OCI-LY3 (cell line): ENCODE measurements at regions not wholly inside any gene's neighbourhood (a gene's known extent, or its start where the extent isn't known, plus 50 kb on each side); places are given as distances from the start of the nearest gene placed in this dataset.

Experiments used
- EZH2phosphoT487 ChIP-seq: fragments of 200-600 bp; shearing (Covaris generic); IDR thresholded peaks from 2 replicates; pipeline ENCODE4 v1.6.1; 2018; ENCODE audit warnings: antibody characterized with exemption, mixed run types, low read depth
- TF ChIP-seq, protein P1 (sequence below): fragments of 200-600, 300-600 bp; sonication (generic); IDR thresholded peaks from 2 replicates; pipeline ENCODE4 v1.5.1; 2014; ENCODE audit warnings: antibody characterized with exemption, low read length, low read depth

DNA sequence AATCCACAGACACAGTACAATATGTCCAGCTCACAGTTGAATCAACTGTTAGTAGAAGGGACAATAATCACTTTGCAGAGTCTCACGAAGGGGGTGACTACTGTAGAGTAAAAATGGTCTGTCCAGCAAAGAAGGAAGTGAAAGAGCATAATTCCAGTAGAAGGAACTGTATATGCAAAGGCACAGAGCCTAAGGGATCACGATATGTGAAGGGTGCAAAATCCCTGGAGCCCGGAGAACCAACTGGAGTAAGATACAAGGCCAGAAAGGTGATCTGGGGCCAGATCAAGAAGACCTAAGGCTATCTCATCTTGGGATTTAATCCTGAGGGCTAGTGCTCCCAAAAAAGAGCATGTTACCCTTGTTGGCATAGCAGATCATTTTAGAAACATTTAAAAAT is 192.7 kb upstream of the LDB2 start:
- TF ChIP-seq, protein P1, sequence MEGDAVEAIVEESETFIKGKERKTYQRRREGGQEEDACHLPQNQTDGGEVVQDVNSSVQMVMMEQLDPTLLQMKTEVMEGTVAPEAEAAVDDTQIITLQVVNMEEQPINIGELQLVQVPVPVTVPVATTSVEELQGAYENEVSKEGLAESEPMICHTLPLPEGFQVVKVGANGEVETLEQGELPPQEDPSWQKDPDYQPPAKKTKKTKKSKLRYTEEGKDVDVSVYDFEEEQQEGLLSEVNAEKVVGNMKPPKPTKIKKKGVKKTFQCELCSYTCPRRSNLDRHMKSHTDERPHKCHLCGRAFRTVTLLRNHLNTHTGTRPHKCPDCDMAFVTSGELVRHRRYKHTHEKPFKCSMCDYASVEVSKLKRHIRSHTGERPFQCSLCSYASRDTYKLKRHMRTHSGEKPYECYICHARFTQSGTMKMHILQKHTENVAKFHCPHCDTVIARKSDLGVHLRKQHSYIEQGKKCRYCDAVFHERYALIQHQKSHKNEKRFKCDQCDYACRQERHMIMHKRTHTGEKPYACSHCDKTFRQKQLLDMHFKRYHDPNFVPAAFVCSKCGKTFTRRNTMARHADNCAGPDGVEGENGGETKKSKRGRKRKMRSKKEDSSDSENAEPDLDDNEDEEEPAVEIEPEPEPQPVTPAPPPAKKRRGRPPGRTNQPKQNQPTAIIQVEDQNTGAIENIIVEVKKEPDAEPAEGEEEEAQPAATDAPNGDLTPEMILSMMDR: no peak
- no peak for TF ChIP-seq EZH2phosphoT487
